ENCODE measurements at regions not wholly inside any gene's neighbourhood (a gene's known extent, or its start where the extent isn't known, plus 50 kb on each side); places are given as distances from the start of the nearest gene placed in this dataset.

- H3K4me3 ChIP-seq (ENCODE audit: low read length): no peak overlapping the region
- TF ChIP-seq CTCF (IDR thresholded peaks at IDR 0.05; ENCODE audit: insufficient read depth, low read depth, low read length, missing control alignments): no peak
- DNase-seq (ENCODE audit: low read depth): no peak
Observed at GRCh38 chr10:128540128-128540762, 414.0 kb upstream of the MKI67 start.

- no peak for TF ChIP-seq CTCF (IDR thresholded peaks at IDR 0.05; ENCODE audit: insufficient read depth, low read depth, low read length, missing control alignments)
- no peak overlapping the region for H3K4me3 ChIP-seq (ENCODE audit: low read length)
- no peak for DNase-seq (ENCODE audit: low read depth)
Observed at GRCh38 chr10:128540781-128541761, 414.8 kb upstream of the MKI67 start.

GRCh38 chr10:128541926-128542475, 415.8 kb upstream of the MKI67 start:
- DNase-seq (ENCODE audit: low read depth): no peak
- H3K4me3 ChIP-seq (ENCODE audit: low read length): no peak overlapping the region
- no peak for TF ChIP-seq CTCF (IDR thresholded peaks at IDR 0.05; ENCODE audit: insufficient read depth, low read depth, low read length, missing control alignments)

- TF ChIP-seq CTCF (IDR thresholded peaks at IDR 0.05; ENCODE audit: insufficient read depth, low read depth, low read length, missing control alignments): no peak
- no peak for DNase-seq (ENCODE audit: low read depth)
- no peak overlapping the region for H3K4me3 ChIP-seq (ENCODE audit: low read length)
Observed at GRCh38 chr10:128542659-128543058, 416.4 kb upstream of the MKI67 start.

GRCh38 chr10:128543151-128543550, 416.9 kb upstream of the MKI67 start:
- DNase-seq (ENCODE audit: low read depth): no peak
- no peak overlapping the region for H3K4me3 ChIP-seq (ENCODE audit: low read length)
- TF ChIP-seq CTCF (IDR thresholded peaks at IDR 0.05; ENCODE audit: insufficient read depth, low read depth, low read length, missing control alignments): no peak

GRCh38 chr10:128545216-128545615, 419.0 kb upstream of the MKI67 start:
- TF ChIP-seq CTCF (IDR thresholded peaks at IDR 0.05; ENCODE audit: insufficient read depth, low read depth, low read length, missing control alignments): no peak
- DNase-seq (ENCODE audit: low read depth): no peak

More at GRCh38 chr10:128545216-128545615, 419.0 kb upstream of the MKI67 start:
- no peak overlapping the region for H3K4me3 ChIP-seq (ENCODE audit: low read length)

All from epithelial cell of esophagus (primary cell).